ENCODE measurements at regions not wholly inside any gene's neighbourhood (a gene's known extent, or its start where the extent isn't known, plus 50 kb on each side); places are given as distances from the start of the nearest gene placed in this dataset.

DNA sequence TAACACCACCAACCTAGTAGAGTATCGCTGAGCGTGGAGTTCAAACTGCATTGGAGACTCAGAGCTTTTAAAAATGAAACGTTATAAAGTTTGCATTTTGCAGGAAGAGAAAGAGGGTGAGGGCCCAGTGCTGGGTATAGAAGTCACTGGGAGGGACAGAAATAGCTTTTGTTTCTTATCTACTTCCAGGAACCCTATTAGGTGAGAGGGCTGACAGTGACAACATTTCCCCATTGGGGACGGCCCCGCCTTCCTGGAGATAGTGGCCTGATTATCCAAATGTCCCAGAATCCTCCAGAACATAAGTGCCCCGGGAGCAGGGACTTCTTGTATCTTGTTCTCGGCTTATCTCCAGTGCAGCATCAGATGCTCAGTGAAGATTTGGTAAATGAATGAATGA, 574.9 kb downstream of the PTPRU start:
- H3K36me3 ChIP-seq, result no peaks in the 10 kb centered on the region
- H3K27ac ChIP-seq (replicated peaks in 1 of 4), result no peak overlapping the region
- peaks cover 0 to 26% (median 0%) of the 10 kb centered on the region in 4 donors for H3K27me3 ChIP-seq
- WGBS, result 79% methylated on average over 7 of the region's 7 CpGs
- H3K9me3 ChIP-seq, result no peaks in the 10 kb centered on the region
- intact Hi-C loops (cut with DNase I), result no loop called here
- no peak overlapping the region for H3K4me3 ChIP-seq
- TF ChIP-seq EP300 (IDR thresholded peaks at IDR 0.05) (no peak), POLR2AphosphoS5 (IDR thresholded peaks at IDR 0.05) (no peak)
- no peak for DNase-seq (ENCODE audit: extremely low spot score)
- H3K4me1 ChIP-seq, result no peaks in the 10 kb centered on the region

DNA sequence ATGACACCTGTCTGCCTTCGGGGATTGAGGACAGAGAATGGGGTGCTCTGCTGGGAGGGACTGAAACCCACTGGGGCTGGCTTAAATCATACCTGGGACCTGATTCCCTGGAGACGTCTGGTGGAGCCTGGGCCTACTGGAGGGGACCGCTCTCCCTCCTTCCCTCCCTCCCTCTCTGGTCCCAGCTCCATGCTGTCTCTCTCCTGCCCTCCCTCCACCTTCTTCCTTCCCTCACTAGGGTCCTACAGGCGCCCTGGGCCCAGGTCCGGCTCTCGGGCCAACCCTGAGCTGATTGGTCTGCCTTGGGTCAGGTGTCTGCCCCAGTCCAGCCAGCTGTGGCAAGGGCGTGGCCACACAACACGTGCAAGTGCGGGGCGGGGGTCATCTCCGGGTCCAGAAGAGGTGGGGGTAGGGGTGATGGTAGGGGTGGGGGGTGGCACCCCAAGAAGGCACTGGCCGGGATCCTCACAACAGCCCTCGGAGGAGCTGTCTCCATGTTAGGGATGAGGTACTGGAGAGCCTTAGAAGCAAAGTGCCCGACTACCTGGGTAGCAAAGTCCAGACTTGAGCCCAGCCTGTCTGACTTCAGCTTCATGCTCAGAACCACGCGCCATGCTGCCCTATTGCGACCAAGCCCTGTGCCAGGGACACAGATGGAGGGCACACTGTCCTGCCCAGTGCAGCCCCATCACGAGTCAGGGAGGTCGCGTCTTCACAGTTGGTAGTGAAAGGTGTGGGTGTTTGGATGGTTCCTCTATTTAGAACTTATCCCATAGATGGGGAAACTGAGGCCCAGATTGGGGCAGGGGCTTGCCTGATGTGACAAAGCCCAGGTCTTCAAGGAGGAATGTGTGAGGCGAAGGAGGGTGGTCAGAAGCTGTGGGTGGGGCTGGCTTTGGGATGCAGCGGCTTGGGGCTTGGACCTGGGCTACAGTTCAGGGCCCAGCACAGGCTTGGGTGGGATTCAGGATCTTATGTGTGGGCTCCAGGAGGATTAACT, 574.1 kb downstream of the PTPRU start:
- 84% methylated on average over 22 of the region's 22 CpGs for WGBS
- Histone ChIP-seq H3K4me1 (no peaks in the 10 kb centered on the region), H3K27ac (replicated peaks in 1 of 4) (no peak overlapping the region), H3K27me3 (peaks cover 0 to 26% (median 0%) of the 10 kb centered on the region in 4 donors), H3K9me3 (no peaks in the 10 kb centered on the region), H3K4me3 (no peak overlapping the region), H3K36me3 (no peaks in the 10 kb centered on the region)
- no peak for DNase-seq (ENCODE audit: extremely low spot score)
- TF ChIP-seq, protein P1, sequence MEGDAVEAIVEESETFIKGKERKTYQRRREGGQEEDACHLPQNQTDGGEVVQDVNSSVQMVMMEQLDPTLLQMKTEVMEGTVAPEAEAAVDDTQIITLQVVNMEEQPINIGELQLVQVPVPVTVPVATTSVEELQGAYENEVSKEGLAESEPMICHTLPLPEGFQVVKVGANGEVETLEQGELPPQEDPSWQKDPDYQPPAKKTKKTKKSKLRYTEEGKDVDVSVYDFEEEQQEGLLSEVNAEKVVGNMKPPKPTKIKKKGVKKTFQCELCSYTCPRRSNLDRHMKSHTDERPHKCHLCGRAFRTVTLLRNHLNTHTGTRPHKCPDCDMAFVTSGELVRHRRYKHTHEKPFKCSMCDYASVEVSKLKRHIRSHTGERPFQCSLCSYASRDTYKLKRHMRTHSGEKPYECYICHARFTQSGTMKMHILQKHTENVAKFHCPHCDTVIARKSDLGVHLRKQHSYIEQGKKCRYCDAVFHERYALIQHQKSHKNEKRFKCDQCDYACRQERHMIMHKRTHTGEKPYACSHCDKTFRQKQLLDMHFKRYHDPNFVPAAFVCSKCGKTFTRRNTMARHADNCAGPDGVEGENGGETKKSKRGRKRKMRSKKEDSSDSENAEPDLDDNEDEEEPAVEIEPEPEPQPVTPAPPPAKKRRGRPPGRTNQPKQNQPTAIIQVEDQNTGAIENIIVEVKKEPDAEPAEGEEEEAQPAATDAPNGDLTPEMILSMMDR (IDR thresholded peaks at IDR 0.05), result no peak
- TF ChIP-seq EP300 (IDR thresholded peaks at IDR 0.05) (no peak), POLR2A (IDR thresholded peaks at IDR 0.05; ENCODE audit: low read depth) (no peak), POLR2AphosphoS5 (IDR thresholded peaks at IDR 0.05) (no peak)
- intact Hi-C loops (cut with DNase I), result no loop called here

DNA sequence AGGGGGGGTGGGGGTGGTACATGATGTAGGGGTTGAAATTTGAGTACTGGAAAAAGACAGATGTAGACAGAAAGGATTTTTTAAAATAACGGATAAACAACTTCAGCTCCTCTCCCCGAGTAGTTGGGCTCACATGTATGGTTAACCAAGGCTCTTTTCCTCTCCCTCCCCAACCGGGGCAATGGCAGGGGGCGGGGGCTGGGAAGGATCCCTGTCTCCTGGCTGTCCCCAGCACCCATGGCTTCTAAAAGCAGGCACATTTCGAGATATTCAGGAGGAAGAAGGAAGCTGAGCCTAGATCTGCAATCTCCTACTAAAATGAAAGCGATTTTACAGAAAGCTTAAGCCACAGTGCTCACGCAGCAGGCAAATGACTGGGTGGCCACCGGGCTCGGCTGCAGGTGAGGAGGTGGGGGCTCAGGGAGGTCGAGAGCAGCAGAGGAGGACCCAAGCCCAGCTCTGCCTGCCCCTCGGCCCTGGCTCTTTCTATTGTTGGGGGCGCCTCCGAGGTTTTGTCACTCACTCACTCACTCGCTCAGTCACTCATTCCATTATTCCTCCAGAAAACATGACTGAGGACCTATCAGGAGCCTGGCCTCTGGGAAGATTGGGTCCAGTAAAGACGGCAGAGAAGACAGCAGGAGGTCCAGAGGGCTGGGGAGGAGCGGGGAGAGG, 573.3 kb downstream of the PTPRU start:
- H3K9me3 ChIP-seq, result no peaks in the 10 kb centered on the region
- H3K4me1 ChIP-seq, result no peaks in the 10 kb centered on the region
- no peak overlapping the region for H3K27ac ChIP-seq (replicated peaks in 1 of 4)
- no peak for DNase-seq (ENCODE audit: extremely low spot score)
- TF ChIP-seq POLR2AphosphoS5 (IDR thresholded peaks at IDR 0.05), result no peak
- TF ChIP-seq, protein P1 (IDR thresholded peaks at IDR 0.05), result no peak
- TF ChIP-seq POLR2A (IDR thresholded peaks at IDR 0.05; ENCODE audit: low read depth), result no peak
- TF ChIP-seq EP300 (IDR thresholded peaks at IDR 0.05), result no peak
- peaks cover 0 to 33% (median 0%) of the 10 kb centered on the region in 4 donors for H3K27me3 ChIP-seq
- no peak overlapping the region for H3K4me3 ChIP-seq
- no peaks in the 10 kb centered on the region for H3K36me3 ChIP-seq
- intact Hi-C loops (cut with DNase I), result no loop called here
- 60% methylated on average over 16 of the region's 16 CpGs for WGBS

DNA sequence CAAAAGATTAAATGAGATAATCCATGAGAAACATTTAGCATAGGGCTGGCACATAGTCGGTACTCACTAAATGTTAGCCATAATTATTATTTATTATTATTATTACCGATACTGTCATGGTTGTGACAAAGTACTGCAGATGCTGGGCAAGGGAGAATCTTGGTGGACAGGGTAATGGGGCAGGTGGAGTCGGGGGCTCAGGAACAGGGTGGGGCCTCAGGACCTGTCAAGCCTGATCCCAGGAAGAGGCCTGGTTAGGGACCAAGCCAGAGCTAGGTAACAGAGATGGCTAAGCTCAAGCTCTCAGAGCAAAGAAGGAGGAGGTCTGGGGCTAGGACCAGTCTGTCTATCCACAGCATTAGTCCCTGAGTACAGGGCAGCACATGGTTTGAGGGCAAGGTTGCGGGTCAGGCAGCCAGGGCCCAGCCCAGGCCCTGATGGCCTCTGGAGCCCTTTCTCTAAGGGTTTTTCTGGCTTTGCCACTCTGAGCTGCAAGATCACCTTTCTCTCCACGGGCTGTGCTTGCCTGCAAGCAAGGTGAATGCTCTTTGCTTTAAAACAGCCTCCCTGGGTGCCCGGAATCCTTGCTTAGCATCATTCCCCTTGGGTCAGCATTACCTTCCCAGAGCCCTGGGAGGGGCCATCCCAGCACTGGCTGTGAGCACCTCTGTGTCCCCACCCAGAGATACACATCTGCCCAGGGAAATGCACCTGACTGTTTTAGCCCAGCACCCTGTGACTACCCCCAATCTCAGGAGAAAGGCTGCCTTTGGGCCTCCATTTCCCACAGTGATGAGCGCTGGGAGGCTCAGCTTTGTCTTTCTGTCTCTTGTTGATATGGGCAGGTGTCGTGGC, 572.0 kb downstream of the PTPRU start:
- H3K4me3 ChIP-seq, result no peak overlapping the region

More for the DNA sequence above, 572.0 kb downstream of the PTPRU start:
- intact Hi-C loops (cut with DNase I), result no loop called here
- Histone ChIP-seq H3K27ac (replicated peaks in 1 of 4) (no peak overlapping the region), H3K4me1 (no peaks in the 10 kb centered on the region), H3K36me3 (no peaks in the 10 kb centered on the region), H3K9me3 (no peaks in the 10 kb centered on the region), H3K27me3 (peaks cover 0 to 43% (median 0%) of the 10 kb centered on the region in 4 donors)
- no peak for TF ChIP-seq POLR2A (IDR thresholded peaks at IDR 0.05; ENCODE audit: low read depth)
- no peak for TF ChIP-seq EP300 (IDR thresholded peaks at IDR 0.05)
- TF ChIP-seq, protein P1 (IDR thresholded peaks at IDR 0.05), result no peak
- no peak for TF ChIP-seq POLR2AphosphoS5 (IDR thresholded peaks at IDR 0.05)
- 90% methylated on average over 8 of the region's 8 CpGs for WGBS
- DNase-seq (ENCODE audit: extremely low spot score), result no peak

Measured in esophagus muscularis mucosa (tissue), 4 donors.